RCC 7860 (cell line): ENCODE measurements at regions not wholly inside any gene's neighbourhood (a gene's known extent, or its start where the extent isn't known, plus 50 kb on each side); places are given as distances from the start of the nearest gene placed in this dataset.
"Not testable (repeated sequence)": the region's sequence is repeated elsewhere in the genome, so short reads cannot be mapped to it uniquely, and the experiment has no call there.

Experiments
- DNase-seq: peaks from one replicate; pipeline ENCODE4 v3.0.0-alpha.2; 2015; ENCODE audit warnings: low spot score
- FAIRE-seq: peaks from 2 replicates; lab custom pipeline; 2012; peaks lifted over from hg19 to GRCh38; lab: Jason Lieb, UNC

DNA sequence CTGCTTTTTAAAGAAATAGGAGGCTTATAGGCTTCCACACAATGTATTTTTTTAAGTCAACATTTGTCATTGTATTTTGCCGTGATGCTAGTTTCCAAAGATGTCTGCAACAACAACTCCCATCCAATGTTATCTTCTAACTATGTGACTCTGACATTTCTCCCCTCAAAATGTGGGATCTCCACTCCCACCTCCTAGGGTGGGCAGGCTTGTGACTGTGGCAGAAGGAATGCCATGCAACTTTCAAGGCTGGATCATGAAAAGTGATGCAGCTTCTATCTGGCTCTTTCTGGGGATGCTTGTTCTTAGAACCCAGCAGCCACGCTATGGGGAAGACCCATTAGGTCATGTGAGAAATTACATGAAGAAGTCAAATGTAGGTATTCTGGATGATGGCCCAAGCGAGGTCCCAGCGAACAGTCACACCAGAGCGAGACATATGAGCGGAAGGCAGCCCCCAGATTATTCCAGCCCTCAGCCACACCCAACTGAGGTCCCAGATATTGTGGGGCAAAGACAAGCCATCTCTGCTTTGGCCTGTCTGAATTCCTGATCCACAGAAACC lies 124.3 kb downstream of the BDH1 start:
- FAIRE-seq (no peak), DNase-seq (no peak)

DNA sequence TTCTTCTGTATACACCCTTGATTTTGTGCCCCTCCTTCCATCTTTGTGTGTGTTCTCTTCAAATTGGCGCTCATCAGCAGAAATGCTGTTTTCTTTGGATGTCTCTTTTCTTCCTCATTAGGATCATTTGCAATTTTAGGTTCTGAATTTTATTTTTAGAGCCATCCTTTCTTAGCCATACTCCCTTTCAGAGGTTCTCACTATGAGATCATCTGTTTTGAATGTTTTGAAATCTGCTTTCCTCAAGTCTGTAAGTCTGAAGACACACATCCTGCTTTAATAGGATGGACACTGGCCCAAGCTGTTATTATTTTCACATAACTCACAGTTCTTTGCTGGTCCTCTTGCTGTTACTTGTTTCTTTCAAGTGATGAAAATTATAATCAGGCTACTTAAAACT lies 124.8 kb downstream of the BDH1 start:
- no peak for DNase-seq
- no peak for FAIRE-seq

DNA sequence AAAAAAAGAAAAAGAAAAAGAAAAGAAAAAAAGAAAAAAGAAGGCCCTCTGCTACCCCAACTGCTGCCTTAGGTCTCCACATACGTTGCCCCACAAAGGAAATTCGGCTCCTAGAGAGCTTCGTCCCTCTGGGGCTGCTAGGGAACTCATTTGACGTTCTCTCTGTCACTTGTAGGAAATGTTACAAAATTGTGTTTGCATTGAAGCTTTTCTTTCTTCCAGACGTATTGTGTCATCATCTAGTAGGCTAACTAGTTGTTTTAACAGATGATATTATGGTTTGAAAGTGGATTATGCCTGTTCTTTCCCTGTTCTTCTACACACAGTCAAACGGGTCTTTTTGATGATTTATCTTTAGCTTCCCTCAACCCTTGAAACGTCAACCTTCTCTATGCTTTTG lies 125.3 kb downstream of the BDH1 start:
- no peak for FAIRE-seq
- no peak for DNase-seq

DNA sequence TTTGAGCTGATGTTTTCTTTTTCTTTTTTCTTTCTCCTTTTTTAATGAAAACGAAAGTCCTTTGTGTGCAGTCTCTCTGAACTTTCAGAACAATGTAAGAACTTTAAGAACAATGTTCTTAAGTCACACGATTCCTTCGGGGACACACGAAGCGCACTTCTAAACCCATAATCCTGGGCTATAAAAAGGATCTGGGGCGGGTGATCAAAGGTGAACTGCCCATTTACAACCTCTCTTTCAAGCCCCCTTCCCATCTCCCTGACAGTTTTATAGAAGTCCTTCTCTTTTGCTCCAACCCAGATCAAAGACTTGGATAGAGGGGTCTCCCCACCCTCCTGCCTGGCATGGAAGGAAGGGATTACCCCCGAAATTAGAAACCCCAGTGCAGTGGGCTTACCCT lies 126.8 kb downstream of the BDH1 start:
- DNase-seq, result no peak
- FAIRE-seq, result no peak

DNA sequence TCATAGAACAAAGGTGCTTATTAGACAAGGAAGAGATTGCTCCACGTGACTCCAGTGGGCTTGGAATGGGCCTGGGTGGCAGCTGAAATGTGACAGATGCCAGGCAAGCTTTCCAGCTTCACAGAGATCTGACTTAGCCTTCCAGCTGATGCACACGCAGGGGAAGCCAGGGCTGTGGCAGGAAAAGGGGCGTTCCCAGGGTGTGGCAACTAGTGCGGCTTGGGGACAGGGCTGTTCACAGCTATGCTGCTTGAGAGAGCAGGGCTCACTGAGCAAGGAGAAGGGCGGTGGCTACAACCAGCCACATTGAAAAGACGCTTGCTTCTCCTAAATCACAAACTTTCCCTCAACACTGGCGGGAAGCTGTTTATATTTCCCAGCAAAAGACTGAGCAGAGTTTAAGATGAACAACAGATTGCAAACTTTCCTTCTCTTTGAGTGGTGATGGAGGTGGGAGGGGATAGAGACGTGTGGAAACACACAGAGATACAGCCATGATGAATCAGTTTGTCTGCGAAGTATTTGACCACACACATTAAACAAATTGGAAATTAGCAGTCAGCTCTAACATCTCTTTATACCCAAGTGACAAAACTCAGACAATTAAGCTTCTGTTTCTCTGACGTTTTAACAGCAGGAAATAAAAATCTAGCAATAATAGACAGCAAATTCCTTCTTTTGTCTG lies 127.5 kb downstream of the BDH1 start:
- DNase-seq, result peak; percentile 21
- no peak for FAIRE-seq

DNA sequence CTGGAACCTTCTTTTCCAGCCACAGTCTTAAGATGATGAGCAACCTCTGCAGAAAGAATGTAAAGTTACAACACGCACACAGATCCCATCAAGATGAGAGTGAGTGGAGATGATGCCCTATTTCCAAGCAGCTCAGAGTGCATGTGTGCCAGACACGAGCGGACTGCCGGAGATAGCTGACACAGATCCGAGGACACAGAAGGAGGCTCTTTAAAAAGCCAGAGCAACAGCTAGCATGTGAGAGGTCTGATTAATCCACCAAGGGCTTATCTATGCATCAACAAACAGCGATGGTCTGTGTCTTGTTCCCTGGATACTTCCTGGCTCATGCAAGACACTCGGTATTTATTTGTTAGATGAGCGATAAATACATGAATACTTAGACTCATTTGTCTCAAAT lies 128.6 kb upstream of the DLG1 start:
- DNase-seq (no peak), FAIRE-seq (no peak)

DNA sequence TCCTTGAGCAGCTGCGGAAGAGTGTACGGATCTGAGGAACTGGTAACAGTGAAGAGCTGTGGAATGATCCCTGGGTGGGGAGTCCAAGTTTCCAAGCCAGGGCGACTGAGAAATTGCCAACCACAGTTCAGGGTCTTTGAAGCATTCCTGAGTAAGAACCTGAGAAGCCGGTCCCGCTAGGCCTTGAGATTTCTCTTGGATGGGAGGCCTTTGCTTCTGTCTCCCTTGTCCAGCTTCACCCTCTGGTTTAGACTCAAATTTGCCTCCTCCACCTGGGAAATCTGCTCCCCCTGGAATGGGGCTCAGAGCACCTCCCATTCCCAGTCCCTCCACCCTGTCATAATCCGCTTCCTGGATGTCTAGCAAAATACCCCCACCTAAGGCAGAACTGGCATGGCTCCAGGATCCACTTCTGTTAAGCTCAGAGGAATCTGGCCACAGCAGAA lies 127.7 kb upstream of the DLG1 start:
- FAIRE-seq (no peak), DNase-seq (no peak)

DNA sequence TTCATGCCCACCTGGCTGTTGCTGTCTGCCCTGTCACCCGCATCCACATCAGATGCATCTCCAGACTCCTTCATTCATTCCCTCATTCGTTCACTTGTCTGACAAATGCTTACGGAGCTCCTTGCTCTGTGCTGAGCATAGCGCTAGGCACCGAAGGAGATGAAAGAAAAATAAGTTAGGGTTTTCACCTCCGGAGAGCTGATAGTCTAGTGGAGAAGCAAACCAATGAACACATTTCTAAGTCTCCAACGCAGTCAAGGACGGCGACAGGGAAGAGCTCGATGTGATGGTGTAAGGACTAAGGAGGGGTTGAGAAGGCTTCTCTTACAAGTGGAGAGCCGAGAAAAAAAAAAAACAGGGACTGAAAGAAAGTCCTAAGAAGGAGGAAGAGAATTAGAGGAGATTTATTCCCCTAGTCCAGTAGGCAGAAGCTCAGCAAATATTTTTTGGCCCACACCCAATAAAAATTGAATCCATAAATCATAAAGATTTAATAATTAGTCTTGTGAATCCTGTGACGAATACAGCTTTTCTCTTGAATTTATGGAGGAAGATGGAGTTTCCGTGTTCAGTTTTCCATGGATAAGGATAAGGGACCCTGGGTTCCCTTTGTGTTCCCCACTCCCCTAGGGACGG lies 127.2 kb upstream of the DLG1 start:
- DNase-seq, result no peak
- FAIRE-seq, result no peak

DNA sequence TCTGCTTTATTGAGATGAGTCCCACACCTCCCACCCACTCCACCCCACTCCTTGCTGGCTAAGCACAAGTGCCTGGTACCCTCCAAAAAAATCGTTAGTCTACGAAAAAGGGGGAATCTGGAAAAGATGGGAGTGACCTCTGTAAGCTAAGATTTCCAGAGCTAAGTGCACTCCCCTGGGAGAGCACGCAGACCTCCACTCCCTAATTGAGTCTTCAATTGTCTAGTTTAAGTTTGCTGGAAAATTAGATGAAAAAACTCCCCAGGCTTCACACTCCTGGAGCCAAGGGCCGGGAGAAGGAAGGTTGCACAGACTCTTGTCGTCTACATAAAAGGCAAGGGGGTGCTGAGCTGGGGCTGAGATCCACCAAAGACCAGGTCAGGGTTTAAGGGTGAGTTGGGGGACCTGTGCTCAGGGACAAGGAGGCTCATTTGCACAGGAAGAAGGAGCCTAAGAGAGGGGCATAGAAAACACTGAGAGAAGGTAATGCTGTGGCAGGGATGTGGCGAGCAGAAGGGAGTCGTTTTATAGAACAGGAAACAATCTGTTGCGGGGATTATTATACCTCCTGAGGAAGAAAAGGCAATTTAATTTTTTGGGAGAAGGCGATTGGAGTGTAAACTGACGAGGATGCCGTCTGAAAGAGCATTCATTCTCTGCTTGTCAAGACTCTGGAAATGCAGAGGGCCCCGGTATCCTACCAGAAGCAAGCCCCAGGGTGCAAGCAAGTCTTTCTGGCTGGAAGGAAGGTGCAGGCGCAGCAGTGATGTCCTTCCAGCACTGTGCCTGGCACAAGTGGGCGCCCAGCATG lies 126.5 kb upstream of the DLG1 start:
- FAIRE-seq (no peak), DNase-seq (no peak)

DNA sequence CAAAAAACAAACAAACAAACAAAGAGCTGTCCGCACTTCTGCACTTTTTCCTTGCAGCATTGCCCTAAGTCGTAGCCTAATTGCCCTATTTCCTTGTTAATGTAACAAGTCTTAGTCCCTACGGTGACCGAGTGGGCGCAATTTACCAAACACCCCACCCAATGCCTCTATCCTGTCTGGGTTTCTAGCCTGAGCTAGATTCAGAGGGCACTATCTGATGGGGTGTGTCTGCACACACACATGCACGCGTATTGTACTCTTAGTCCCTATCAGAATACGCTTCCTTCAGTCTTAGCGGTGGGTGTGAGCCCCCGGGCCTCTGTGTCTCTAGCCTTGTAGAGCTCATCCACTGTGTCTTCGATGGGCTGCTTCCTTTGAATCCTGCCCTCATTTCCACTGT lies 125.9 kb upstream of the DLG1 start:
- no peak for DNase-seq

DNA sequence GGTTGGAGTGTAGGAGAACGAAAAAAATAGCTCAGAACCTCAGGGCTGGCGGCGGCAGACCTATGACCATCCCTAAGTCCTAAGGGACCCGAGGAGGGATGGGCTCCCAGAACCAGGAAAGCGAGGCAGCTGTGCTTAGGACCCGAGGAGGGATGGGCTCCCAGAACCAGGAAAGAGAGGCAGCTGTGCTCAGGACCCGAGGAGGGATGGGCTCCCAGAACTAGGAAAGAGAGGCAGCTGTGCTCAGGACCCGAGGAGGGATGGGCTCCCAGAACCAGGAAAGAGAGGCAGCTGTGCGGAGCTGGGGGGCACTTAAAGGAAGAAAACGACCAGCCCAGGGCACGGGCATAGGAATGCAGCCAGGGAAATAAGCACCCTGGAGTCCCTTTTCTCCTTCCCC lies 125.0 kb upstream of the DLG1 start:
- no peak for FAIRE-seq
- DNase-seq, result no peak

More for the DNA sequence above, 125.9 kb upstream of the DLG1 start:
- FAIRE-seq, result no peak

DNA sequence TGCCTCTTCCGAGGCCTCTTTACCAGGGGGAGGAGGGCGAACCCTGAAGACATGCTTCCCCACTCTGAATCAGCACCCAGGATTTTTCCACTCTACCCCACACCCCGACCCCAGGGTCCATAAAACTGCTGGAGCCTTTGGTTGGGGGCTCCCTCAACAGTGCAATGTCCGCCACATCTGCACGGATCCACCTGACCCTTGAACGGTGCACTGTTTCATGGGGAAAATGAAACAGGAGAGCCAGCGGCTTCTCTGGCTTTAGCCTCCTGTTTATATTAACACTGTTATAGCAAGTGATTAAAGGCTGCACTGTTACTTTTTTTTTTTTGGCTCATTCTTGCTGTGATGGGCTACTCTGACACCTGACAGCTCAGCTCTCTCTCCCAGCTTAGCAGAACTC lies 124.1 kb upstream of the DLG1 start:
- no peak for FAIRE-seq
- DNase-seq, result no peak

DNA sequence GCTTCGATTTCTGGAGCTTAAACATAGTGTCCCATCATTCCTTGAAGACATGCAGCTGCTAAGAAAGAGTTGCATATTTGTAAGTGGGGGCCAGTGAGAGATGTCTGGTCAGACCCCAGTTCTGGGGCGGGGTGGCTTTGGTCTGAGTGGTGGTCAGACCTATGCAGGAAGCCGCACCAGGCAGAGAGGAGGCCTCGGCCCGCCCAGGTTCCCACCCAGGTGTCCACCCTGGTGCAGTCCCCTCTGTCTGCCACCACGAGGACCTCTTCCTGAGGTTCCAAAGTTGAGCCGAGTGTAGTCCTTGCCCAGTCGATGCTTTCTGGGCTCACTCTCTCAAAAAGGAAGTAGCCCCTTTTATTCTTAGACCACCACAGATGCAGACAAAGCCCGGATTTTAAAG lies 122.6 kb upstream of the DLG1 start:
- DNase-seq (no peak), FAIRE-seq (no peak)

DNA sequence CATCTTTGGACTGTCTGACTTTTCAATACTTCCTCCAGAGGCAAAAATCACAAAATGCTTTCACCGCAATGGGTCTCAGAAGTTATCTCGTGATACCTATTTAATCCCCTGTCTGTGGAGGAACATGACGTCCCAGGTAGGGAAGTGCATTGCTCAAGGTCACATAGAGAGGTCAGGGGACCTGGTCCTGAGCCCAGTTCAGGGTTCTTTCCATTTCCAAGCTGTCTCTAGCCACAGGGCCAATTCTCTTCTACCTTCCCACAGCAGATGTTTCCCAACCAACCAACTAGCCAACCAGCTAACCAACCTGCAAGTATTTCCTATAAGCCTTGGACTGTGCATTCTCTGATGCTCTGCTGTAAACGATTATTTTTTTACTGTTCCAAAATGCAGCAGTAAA lies 122.2 kb upstream of the DLG1 start:
- no peak for FAIRE-seq
- no peak for DNase-seq

DNA sequence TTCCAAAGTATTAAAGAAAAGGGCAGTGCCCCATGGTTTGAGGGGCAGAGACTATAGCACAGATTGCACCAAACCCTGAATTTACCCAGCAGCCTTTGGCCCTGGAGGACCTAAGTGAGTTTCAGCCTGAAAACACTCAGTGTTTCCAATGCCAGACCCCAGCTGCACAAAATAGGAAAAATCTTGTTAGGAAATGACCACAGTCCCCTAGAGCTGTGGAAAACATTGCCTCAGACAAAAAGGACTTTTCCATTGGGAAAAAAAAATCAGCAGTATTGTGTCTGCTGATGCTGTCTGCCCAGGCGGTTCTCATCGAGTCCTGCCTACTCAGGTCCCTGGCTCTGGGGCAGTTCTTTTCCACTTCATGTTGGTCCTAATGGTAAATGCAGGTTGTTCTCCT lies 121.7 kb upstream of the DLG1 start:
- no peak for FAIRE-seq
- no peak for DNase-seq

DNA sequence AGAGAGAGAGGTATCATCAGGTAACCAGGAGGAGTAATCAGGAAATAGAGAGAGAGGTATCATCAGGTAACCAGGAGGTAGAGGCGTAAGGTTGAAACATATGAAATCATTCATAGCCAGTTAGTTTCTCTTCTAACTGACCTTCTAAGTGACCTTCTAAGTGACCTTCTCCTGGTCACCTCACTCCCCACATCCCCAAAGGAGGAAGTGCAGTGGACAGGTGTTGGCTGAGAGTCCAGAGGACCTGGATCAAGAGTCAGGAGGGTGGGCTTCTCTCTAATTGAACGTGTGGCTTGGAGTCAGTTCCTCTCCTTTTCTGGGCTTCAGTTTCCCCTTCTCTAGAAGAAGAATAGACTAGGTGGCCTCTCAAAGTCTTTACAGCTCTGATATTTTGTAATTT lies 121.3 kb upstream of the DLG1 start:
- no peak for FAIRE-seq

DNA sequence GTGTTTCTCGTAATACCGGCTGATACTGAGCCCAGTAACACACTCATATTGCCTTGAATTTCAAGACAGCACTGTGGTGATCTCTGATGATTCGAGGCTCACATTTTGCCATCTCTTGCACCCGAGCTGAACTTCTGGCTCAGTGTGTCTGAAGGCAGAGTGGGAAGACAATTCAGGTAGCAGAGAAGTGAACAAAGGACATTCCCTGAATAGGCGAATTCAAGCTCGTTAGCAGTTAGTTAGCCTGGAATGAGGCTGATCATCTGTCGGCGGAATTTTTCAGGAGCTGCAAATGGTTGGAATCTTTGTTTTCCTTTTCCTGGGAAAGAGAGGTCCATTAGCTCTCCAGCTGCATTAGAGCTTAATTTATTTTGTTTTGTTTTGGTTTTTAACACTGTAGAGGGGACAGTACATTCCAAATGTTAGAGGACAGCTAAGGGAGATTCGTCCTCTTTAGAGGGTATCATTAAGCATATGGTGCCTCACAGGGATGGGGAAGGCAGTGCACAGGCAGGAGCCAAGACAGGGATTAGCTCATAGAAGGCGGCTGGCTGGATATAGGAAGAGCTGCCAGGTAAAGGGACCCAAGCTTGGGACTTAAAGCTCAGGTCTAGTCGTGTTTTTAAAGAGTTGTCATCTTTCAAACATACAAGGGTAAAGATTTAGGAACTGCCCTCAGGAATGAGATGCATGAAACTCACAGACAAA lies 119.7 kb upstream of the DLG1 start:
- no peak for FAIRE-seq

More for the DNA sequence above, 121.3 kb upstream of the DLG1 start:
- no peak for DNase-seq

DNA sequence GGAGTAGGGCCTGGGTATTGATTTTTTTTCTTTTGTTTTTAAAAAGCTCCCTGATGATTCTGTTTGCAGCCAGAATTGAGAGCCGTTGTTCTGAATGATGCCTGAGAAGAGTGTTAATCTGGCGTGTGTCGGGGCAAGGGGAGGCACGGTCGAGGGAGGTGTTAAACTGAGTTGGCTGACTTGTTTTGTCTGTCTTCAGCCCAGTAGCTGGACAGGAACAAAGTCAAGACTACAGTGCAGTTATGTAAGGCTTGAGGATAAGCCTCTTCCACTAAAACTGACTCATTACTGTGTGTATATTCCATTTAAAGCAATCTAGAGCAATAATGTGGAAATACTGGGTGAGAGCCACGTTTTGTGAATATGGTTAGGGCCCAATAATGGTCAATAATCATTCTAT lies 119.0 kb upstream of the DLG1 start:
- FAIRE-seq (no peak), DNase-seq (no peak)

More for the DNA sequence above, 119.7 kb upstream of the DLG1 start:
- no peak for DNase-seq

DNA sequence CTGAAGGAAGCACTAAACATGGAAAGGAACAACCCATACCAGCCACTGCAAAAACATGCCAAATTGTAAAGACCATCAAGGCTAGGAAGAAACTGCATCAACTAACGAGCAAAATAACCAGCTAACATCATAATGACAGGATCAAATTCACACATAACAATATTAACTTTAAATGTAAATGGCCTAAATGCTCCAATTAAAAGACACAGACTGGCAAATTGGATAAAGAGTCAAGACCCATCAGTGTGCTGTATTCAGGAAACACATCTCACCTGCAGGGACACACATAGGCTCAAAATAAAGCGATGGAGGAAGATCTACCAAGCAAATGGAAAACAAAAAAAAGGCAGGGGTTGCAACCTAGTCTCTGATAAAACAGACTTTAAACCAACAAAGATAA lies 113.5 kb upstream of the DLG1 start:
- not testable (repeated sequence) for DNase-seq, FAIRE-seq

DNA sequence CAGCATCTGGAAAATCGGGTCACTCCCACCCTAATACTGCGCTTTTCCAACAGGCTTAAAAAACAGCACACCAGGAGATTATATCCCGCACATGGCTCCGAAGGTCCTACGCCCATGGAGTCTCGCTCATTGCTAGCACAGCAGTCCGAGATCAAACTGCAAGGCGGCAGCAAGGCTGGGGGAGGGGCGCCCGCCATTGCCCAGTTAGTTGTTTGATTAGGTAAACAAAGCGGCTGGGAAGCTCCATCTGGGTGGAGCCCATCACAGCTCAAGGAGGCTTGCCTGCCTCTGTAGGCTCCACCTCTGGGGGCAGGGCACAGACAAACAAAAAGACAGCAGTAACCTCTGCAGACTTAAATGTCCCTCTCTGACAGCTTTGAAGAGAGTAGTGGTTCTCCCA lies 111.8 kb upstream of the DLG1 start:
- not testable (repeated sequence) for FAIRE-seq

More for the DNA sequence above, 111.8 kb upstream of the DLG1 start:
- DNase-seq, result not testable (repeated sequence)
